Tibial nerve (tissue), 3 donors: ENCODE measurements at regions not wholly inside any gene's neighbourhood (a gene's known extent, or its start where the extent isn't known, plus 50 kb on each side); places are given as distances from the start of the nearest gene placed in this dataset.
"Not testable (repeated sequence)": the region's sequence is repeated elsewhere in the genome, so short reads cannot be mapped to it uniquely, and the experiment has no call there.

ENCODE experiments used
- EP300 ChIP-seq, 2 donors: sonication (generic); formaldehyde crosslinking; IDR thresholded peaks; one replicate each; pipeline ENCODE4 v1.6.1; 2017; ENCODE audit warnings: antibody characterized with exemption in 2 of 2, mild to moderate bottlenecking in 1 of 2
- POLR2A ChIP-seq, 2 donors: fragments of 450-650 bp; IDR thresholded peaks; one replicate each; pipeline ENCODE4 v1.6.1; 2017; ENCODE audit warnings: antibody characterized with exemption in 2 of 2, mild to moderate bottlenecking in 2 of 2, moderate library complexity in 2 of 2

GRCh38 chr20:48498939-48499338 lies 328.9 kb downstream of the PREX1 start:
- not testable (repeated sequence) for TF ChIP-seq EP300, POLR2A (IDR thresholded peaks at IDR 0.05)
